OCI-LY7 (cell line): ENCODE measurements at regions not wholly inside any gene's neighbourhood (a gene's known extent, or its start where the extent isn't known, plus 50 kb on each side); places are given as distances from the start of the nearest gene placed in this dataset.

Source experiments
- CTCF ChIP-seq: fragments of 200-600 bp; sonication (generic); conservative IDR thresholded peaks from 2 replicates; pipeline ENCODE4 v1.5.1; 2014; ENCODE audit warnings: mild to moderate bottlenecking, antibody characterized with exemption, low read length, moderate library complexity, mixed read lengths
- EZH2phosphoT487 ChIP-seq: fragments of 200-600 bp; sonication (generic); IDR thresholded peaks from 2 replicates; pipeline ENCODE4 v1.6.1; 2018; ENCODE audit warnings: low read depth, borderline replicate concordance, mild to moderate bottlenecking, mixed run types, antibody characterized with exemption, low read length, moderate library complexity, mixed read lengths

GRCh38 chr10:21311426-21311825 lies 214.1 kb downstream of the SKIDA1 start:
- no peak for TF ChIP-seq CTCF
- no peak for TF ChIP-seq EZH2phosphoT487
